Superior temporal gyrus (tissue), 1 donor: ENCODE measurements at regions not wholly inside any gene's neighbourhood (a gene's known extent, or its start where the extent isn't known, plus 50 kb on each side); places are given as distances from the start of the nearest gene placed in this dataset.

ENCODE experiments used
- DNase-seq: peaks from one replicate; pipeline ENCODE4 v3.0.0-alpha.2; 2016; ENCODE audit errors: extremely low spot score

- DNase-seq, result no peak
These were observed 299.9 kb upstream of the SFRP2 start for GRCh38 chr4:154088741-154089140.

GRCh38 chr4:154086247-154086646 lies 297.4 kb upstream of the SFRP2 start:
- no peak for DNase-seq

- no peak for DNase-seq
These were observed 296.0 kb upstream of the SFRP2 start for GRCh38 chr4:154084864-154085263.

DNA sequence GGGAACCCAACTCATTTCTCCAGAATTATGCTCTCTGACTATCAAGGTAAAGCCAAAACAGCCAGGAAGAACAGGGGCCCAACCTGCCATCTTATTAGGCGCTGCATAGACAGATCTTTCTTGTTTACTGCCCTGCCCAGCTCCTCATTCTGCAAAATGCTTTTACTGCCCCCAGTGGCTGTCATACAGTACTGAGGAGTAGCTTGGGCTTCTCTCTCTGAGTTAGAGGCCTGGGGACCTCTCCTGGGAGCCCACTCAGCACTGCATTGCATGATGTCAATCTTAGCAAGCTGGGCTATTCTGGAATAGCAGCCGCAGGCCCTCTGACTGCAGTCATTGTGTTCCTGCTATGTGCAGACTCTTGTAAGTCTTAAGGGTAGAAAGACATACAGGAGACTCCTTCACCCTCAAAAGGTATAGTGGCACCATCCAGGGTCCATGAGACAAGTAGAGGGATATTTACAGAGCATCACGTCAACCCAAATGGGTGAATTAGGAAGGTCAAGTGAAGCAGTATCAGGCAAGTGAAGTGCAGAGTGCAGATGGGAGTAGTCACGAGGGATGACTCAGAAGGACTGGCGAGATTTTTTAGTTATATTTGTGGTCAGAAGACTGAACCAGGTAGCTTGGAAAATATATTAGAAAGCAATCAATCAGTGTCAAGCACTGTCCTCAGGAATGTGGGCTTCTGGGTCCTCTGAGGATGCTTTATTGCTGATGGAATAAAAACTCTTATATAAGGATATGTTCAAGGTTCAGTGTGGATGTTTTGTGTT lies 294.1 kb upstream of the SFRP2 start:
- DNase-seq, result no peak

- DNase-seq, result no peak
These were observed 292.5 kb upstream of the SFRP2 start for GRCh38 chr4:154081391-154081790.

DNA sequence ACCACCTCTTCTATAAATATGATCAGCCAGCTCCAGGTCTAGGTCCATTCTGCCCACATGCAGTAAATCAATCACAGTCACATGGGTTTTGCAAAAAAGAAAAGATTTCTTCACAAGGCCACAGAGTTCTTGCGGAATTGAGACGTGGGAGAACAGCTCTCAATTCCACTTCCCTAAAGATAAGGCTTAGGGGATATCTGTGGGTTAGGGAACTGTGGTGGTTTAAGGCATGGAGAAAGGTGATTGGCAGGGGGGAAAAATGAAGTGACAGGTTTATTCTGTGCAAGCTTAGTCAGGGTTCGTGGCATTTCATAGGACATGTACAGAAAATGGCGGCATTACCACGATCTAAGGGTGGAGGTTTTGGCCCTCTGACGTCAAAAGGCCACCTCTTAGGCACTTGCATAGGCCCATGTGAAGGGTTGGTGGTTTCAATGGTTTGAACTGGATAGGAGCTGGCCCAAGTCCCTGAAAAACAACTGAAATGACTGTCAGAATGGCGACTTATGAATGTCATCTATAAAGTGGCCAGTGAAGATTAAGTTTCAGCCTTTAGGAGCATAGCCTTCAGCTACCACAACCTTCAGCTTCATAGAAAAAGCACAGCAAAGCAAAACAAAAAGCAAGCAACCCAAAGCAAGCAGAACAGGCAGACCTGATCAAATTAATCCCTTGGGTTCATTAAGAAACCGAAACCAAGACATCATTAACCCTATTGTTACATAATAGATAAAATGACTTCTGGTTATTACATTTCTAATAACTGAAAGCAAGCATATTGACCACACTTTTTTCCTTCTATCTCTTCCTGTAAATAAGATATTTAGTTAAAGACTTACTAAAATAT lies 289.8 kb upstream of the SFRP2 start:
- no peak for DNase-seq

DNA sequence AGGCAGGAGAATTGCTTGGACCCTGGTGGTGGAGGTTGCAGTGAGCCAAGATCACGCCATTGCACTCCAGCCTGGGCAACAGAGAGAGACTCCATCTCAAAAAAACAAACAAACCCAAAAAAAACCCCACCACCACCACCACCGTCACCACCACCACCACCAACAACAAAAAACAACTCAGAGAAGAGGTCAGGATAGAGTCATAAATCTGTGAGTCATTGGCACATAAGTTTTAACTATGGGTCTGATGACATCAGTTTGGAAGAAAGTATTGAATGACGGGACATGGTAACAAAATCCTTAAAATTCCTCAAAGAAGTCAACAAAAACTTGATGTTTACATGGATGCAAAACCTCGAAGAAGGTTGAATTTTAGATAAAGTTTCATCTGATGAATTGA lies 288.0 kb upstream of the SFRP2 start:
- no peak for DNase-seq

DNA sequence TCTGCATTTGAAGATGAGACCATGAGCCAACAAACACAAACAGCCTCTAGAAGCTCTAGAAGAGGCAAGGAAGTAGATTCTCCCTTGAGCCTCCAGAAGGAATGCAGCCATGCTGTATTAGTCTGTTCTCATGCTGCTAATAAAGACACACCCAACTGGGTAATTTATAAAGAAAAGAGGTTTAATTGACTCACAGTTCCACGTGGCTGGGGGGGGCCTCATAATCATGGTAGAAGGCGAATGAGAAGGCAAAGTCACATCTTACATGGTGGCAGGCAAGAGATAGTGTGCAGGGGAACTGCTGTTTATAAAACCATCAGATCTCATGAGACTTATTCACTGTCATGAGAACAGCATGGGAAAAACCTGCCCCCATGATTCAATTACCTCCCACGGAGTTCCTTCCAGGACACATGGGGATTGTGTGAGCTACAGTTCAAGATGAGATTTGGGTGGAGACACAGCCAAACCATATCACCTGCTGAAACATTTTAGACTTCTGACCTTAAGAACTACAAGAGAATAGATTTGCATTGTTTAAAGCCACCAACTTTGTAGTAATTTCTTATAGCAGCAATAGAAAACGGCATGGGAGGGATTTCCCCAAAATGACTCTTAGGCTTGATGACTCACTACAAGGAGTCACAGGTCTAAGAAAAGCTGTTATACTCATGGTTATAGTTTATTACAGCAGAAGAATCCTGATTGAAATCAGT lies 284.4 kb upstream of the SFRP2 start:
- no peak for DNase-seq

- DNase-seq, result no peak
These were observed 278.9 kb upstream of the SFRP2 start for GRCh38 chr4:154067786-154068185.

GRCh38 chr4:154065368-154065767 lies 276.5 kb upstream of the SFRP2 start:
- DNase-seq, result no peak

GRCh38 chr4:154064244-154064643 lies 275.4 kb upstream of the SFRP2 start:
- no peak for DNase-seq

GRCh38 chr4:154049457-154050181 lies 260.7 kb upstream of the SFRP2 start:
- DNase-seq, result no peak

GRCh38 chr4:154047733-154048132 lies 258.9 kb upstream of the SFRP2 start:
- DNase-seq, result no peak

DNA sequence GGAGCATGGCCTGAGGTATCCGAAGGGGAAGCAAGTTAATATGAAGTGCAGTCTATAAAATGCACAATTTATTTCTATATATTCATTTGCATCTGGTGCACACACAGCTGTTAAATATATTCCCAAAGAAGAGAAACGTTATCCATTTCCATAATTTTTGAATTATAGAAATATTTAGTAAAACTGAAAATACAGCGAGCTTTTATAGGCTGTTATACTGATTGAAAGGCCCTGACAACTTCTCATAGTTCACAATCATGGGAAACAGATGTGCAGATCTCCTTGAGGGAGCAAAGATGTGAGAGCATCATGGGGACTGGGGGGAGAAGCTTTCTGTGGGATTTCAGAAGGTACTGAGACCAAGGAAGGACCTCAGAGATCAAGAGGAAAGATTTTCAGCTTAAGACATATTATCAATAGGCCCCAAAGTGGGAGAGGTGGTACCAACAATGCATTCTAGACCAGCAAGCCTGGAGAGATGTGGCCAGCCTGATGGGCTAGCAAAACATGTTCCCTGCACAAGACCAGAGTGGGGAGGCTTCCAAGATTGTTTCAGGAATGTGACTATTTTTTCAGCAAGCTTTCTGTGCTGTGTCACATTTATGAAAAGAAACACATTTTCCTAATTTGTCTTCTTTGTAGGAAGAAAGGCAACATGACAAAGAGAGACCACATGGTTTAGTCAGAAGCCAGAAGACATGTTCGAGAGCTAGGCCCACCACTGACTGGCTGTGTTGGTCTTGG lies 256.0 kb upstream of the SFRP2 start:
- DNase-seq, result no peak

GRCh38 chr4:154044108-154044531 lies 255.2 kb upstream of the SFRP2 start:
- no peak for DNase-seq

- DNase-seq, result no peak
These were observed 252.8 kb upstream of the SFRP2 start for GRCh38 chr4:154041640-154042039.

DNA sequence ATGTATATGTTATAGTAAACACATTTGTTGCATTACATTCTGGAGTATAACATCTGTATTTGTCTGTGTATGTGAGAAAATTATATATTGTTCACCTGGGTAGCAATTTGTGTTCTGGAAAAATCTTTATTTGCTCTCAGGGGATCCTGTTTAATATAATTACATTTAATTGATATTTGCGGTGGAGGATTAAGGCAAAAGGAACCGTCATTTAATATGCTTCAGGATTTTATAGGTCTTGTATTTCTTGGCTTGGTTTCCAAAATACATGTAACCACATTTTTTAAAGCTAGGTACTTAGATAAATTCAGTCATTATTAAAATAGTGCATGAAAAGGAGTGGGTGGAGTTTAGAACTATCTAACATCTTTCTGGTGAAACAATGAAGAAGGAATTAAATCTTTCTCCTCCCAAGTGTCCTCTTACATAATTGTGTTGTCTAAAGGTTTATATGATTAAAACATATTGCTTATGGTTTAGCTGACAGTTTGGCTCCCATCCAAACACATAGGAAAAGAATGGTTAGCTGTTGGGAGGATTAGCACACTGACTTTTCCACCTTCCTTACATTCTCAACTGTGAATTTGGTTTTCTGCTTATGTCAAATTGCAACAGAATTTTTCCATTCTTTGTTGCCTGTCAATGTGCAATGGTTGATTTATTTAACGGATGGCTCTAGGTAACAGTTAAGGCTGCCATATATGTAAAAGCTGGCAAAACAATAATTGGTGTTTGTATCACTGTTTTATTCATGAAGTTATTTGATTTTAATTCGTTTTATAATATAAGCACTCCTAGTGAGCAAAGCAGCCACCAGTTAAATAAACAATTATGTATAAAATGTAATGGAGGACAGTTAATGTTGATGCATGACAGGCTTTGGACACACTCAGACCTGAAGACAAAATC lies 250.8 kb upstream of the SFRP2 start:
- DNase-seq, result no peak

- no peak for DNase-seq
These were observed 248.0 kb upstream of the SFRP2 start for GRCh38 chr4:154036856-154037255.

GRCh38 chr4:154035341-154035740 lies 246.5 kb upstream of the SFRP2 start:
- DNase-seq, result no peak

DNA sequence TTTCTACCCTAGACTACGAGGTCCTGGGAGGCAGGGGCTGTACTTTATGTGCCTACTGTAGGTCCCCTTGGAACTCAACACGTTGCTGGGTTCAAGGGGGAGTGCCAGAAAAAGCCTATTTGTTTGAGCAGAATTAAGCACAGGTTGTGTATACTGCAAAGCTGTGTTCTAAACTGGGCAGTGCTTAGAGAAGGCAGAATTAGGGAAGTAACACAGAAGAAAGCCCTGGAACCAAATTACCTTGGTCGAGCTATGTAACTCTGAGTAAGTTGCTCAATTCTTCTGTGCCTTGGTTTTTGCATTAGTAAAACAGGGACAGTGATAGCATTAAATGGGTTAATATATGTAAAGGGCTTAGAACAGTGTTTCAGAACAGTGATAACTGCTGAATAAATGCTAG lies 245.0 kb upstream of the SFRP2 start:
- DNase-seq, result no peak
